ENCODE measurements at regions not wholly inside any gene's neighbourhood (a gene's known extent, or its start where the extent isn't known, plus 50 kb on each side); places are given as distances from the start of the nearest gene placed in this dataset.
"Not testable (repeated sequence)": the region's sequence is repeated elsewhere in the genome, so short reads cannot be mapped to it uniquely, and the experiment has no call there.

DNA sequence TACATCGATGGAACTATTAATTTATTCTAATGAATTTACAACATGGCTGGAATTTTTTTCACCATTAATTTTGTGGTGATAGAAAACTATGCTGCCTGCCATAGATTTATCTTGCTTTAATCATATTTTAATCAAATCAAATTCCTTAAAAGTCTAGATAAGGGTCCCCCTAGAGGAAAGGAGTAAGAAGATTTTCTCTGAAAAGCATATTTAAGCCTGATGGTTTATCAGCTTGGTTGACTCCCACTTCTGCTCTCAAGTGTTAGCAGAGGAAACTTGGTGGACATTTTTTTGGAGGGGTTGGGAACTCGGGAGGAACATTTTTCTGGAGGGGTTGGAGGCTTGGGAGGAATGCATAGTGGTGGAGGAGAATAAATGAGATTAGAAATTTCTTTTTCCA, 253.3 kb downstream of the KCNRG start:
- DNase-seq (ENCODE audit: low read depth in 2 of 2), result no peak

DNA sequence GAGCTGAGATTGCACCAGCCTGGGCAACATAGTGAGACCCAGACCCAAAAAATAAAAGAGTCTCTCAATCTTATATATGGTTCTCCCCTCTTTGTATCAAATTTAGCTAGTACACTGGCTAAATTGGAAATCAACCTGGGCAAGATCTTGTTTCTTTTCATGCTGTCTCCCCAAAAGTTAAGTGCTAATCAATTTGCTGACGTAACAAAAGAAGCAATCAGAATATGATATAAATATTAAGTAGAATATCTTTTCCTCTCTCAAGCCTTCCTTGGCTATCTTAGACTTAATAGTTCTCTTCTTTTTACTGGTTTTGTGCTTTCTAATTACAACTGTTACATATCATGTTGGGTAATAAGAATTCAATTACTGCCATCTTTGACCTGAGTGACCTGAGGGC, 258.9 kb downstream of the KCNRG start:
- DNase-seq (ENCODE audit: low read depth in 2 of 2), result no peak

GRCh38 chr13:50275392-50276063, 260.3 kb downstream of the KCNRG start:
- DNase-seq (ENCODE audit: low read depth in 2 of 2), result no peak

DNA sequence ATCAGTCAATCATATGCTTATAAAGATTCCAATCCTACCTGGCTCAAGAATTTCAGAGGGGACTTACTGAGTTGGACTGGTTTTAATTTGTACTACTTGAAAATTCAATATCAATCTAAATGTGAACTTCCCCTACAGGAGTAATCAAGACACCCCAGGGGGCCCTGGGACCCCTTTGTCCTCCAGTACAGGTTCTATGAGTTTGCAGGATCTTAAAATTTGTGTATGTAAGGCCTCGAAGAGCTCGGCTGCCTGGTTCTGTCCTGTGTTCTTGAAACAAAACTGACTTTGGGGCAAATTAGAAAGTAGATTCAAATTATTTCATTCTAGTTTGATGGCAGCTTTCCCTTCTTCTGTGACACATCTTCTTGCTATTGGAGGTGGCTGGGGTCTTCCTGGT, 261.3 kb downstream of the KCNRG start:
- DNase-seq (ENCODE audit: low read depth in 2 of 2), result no peak

DNA sequence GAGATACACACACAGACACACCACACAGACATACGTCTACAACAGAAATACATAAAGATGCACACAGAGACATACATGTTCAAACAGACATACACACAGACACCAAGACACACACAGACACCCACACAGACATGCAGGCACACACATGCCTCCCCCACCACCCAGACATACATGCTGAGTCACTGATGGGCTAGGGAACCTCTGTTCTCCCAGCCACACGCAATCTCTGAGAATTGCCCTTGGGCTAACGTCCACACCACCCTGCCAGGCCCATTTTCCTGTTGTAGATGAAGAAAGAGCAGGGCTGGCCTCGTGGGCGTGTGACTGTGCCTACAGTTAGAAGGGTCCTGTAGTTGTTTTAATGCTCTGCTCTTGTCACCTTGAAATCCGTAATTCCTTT, 261.9 kb downstream of the KCNRG start:
- DNase-seq (ENCODE audit: low read depth in 2 of 2), result no peak

- no peak for DNase-seq (ENCODE audit: low read depth in 2 of 2)
These were observed 262.7 kb downstream of the KCNRG start for GRCh38 chr13:50277906-50278305.

DNA sequence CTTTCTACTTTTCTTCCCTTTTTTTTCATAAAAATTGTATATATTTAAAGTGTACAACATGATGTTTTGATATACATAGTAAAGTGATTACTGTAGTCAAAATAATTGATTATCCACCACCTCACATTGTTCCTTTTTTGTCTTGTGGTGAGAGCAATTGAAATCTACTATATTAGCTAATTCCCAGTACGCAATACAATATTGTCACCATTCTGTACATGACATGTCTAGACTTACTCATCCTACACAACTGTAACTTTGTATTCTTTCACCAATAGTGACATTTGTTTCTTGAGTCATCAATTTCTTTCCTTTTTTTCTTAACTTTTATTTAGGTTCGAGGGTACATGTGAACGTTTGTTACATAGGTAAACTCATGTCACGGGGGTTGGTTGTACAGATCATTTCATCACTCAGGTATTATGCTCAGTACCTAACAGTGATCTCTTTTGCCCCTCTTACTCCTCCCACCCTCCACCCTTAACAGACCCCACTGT, 265.2 kb downstream of the KCNRG start:
- DNase-seq (ENCODE audit: low read depth in 2 of 2), result no peak

DNA sequence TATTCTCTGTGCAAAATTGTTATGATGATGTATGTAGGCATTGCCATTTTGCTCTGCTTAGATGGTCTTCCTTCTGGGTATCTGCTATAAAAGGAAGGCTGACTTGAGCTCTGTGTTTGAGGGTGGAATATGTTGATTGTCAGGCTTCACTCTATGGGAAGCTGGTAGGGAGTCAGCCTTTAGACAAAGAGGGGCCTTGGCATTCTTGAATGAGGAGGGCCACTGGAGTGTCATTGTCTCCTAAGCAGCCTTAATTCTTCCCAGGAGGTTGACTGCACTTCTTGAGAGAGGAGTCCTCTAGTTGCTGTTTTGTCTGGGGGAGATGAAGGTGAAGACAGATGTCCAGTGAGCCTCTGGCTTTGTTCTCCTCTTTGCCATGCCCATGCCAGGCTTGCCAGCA, 266.8 kb downstream of the KCNRG start:
- DNase-seq (ENCODE audit: low read depth in 2 of 2), result no peak

- DNase-seq (ENCODE audit: low read depth in 2 of 2), result no peak
These were observed 267.8 kb downstream of the KCNRG start for GRCh38 chr13:50283017-50283416.

- no peak for DNase-seq (ENCODE audit: low read depth in 2 of 2)
These were observed 269.3 kb downstream of the KCNRG start for GRCh38 chr13:50284540-50284939.

DNA sequence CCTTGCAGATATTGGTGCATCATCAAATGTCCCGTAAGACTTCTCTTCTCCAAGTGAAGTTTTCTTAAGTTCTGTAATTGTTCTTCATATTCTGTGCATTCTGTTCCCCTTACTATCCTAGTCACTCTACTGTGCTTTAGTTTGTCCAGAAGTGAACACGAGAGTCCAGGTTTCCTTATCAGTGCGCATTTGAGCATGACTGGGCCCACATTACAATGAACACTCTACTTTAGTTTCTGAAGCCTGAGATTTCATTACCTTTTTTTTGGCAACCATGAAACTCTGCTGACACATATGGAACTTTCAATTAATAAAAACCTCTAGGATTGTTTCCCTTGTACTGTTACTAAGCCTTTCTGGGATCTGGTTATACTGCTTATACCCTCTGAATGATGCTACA, 270.0 kb downstream of the KCNRG start:
- no peak for DNase-seq (ENCODE audit: low read depth in 2 of 2)

GRCh38 chr13:50286324-50286723, 271.1 kb downstream of the KCNRG start:
- DNase-seq (ENCODE audit: low read depth in 2 of 2), result no peak

DNA sequence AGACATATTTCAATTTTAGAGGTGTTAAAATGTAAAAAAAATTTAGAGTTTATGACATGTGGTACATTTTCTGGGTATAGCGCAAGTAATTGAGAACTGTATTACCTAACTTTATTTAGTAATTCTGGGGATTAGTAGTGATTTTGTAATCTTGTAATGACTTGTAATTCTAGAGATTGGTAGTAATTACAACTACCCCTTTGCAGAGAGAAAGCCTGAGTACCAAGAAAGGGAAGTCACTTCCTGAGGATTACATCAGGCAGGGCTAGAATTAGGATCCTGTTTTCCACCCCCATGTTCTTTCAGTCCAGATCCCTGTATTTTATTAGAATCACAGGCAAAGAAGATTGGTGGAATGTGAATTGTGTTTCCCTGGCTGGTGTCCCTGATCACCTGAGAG, 274.9 kb downstream of the KCNRG start:
- no peak for DNase-seq (ENCODE audit: low read depth in 2 of 2)

DNA sequence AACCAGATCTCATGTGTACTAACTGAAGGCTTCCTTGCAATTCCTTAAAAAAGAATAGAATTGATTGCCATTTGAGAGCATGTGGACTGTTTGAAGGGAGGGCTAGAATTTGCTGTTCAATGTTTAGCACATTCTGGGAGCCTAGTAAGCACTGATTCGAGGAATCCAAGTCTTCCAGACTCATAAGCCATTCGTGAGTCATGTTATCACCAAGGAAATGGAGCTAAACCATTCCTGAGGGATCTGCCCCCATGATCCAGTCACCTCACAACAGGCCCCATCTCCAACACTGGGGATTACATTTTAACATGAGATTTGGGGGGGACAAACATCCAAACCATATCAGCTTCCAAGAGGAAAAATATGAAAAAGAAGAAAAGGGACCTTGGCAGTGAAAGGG, 276.4 kb downstream of the KCNRG start:
- DNase-seq (ENCODE audit: low read depth in 2 of 2), result no peak

GRCh38 chr13:50292081-50292480, 276.8 kb downstream of the KCNRG start:
- DNase-seq (ENCODE audit: low read depth in 2 of 2), result no peak

DNA sequence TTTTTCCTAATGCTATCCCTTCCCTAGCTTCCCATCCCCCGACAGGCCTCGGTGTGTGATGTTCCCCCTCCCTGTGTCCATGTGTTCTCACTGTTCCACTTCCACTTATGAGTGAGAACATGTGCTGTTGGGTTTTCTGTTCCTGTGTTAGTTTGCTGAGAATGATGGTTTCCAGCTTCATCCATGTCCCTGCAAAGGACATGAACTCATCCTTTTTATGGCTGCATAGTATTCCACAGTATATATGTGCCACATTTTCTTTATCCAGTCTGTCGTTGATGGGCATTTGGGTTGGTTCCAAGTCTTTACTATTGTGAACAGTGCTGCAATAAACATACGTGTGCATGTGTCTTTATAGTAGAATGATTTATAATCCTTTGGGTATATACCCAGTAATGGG, 279.2 kb downstream of the KCNRG start:
- not testable (repeated sequence) for DNase-seq (ENCODE audit: low read depth in 2 of 2)

DNA sequence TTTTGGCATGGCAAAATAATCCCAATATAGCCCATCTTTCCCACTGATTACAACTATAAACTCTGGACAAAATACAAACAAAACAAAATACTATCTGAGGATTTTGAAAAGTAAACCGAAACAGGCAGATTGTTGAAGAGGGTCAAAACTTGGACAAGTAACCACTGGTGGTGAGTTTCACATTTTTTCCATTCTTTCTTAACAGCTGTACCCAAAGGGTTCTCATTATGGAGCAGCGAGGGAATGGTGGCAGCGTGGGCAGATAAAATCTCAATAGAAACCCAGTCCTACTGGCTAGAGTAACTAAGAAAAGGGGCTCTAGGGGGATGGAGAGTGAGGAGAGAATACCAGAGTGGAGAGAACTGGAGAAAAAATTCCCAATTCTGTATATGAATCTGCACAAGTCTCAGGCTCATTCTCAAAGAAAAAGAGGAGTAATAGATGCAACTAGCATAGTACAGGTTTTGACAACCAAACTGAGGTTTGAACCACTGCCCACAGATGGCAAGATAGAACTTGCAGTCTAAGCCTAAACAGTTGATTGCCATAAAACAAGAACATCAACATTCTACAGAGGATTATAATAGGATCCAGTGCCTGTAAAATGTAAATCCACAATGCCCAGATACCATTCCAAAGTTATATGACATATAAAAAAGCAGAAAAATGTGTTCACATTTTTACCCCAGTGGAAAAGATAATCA, 284.5 kb downstream of the KCNRG start:
- DNase-seq (ENCODE audit: low read depth in 2 of 2), result no peak

- DNase-seq (ENCODE audit: low read depth in 2 of 2), result no peak
These were observed 288.9 kb downstream of the KCNRG start for GRCh38 chr13:50303963-50304721.

- no peak for DNase-seq (ENCODE audit: low read depth in 2 of 2)
These were observed 290.9 kb downstream of the KCNRG start for GRCh38 chr13:50306156-50306555.

GRCh38 chr13:50309318-50309717, 294.1 kb downstream of the KCNRG start:
- DNase-seq (ENCODE audit: low read depth in 2 of 2), result no peak

GRCh38 chr13:50309882-50310594, 294.8 kb downstream of the KCNRG start:
- DNase-seq (ENCODE audit: low read depth in 2 of 2), result no peak

GRCh38 chr13:50310734-50311133, 295.5 kb downstream of the KCNRG start:
- no peak for DNase-seq (ENCODE audit: low read depth in 2 of 2)

All from fibroblast of skin of left quadriceps (primary cell).